Endothelial cell of umbilical vein (primary cell): ENCODE measurements at regions not wholly inside any gene's neighbourhood (a gene's known extent, or its start where the extent isn't known, plus 50 kb on each side); places are given as distances from the start of the nearest gene placed in this dataset.

Source experiments
- BruUV-seq: library from RNA; stranded (reverse); fragments of 400-500 nt; replicated peaks from 2 replicates; lab custom pipeline; 2021; lab: Mats Ljungman, UMichigan
- CTCF ChIA-PET: fragments of 300-600, 350-600 bp; sonication (Branson Sonifier 250); formaldehyde crosslinking; loops from one replicate; lab custom pipeline; 2021; ENCODE audit warnings: antibody characterized with exemption, inconsistent platforms; lab: Charles Lee
- POLR2A ChIA-PET: fragments of 300-600, 350-600 bp; sonication (Branson Sonifier 250); formaldehyde crosslinking; loops from one replicate; lab custom pipeline; 2021; ENCODE audit warnings: antibody characterized with exemption, inconsistent platforms; lab: Charles Lee
- DNase-seq: peaks from one replicate; pipeline ENCODE4 v3.0.0-alpha.2; 2011; ENCODE audit warnings: low read depth, low spot score
- FAIRE-seq: peaks from 2 replicates; lab custom pipeline; 2011; peaks lifted over from hg19 to GRCh38; lab: Jason Lieb, UNC
- H2AFZ ChIP-seq: 2 replicates; pipeline ENCODE4 v1.6.0; 2012; ENCODE audit warnings: low read depth, low read length, control low read depth, inconsistent platforms
- H3K27ac ChIP-seq: 2 replicates; pipeline ENCODE4 v1.5.1; 2011; ENCODE audit warnings: low read depth, mild to moderate bottlenecking, control low read depth, low read length, moderate library complexity; ENCODE audit not compliant: insufficient read depth
- H3K27me3 ChIP-seq, 2 experiments: 2 replicates each; pipeline versions ENCODE4 v1.6.0 to v1.6.1; 2011; ENCODE audit warnings: low read length in 2 of 2, mixed read lengths in 1 of 2; ENCODE audit not compliant: control insufficient read depth in 2 of 2, insufficient read depth in 2 of 2
- H3K36me3 ChIP-seq, 2 experiments: 2 replicates in 1 of 2; 3 replicates in 1 of 2; pipeline ENCODE4 v1.5.1; 2011; ENCODE audit warnings: low read length in 2 of 2, mild to moderate bottlenecking in 1 of 2, moderate library complexity in 1 of 2; ENCODE audit not compliant: control insufficient read depth in 2 of 2, insufficient read depth in 2 of 2; ENCODE audit errors: extremely low read depth in 1 of 2
- H3K4me1 ChIP-seq: 3 replicates; pipeline ENCODE4 v1.5.1; 2011; ENCODE audit warnings: mild to moderate bottlenecking, low read length; ENCODE audit not compliant: control insufficient read depth, insufficient read depth; ENCODE audit errors: extremely low read depth
- H3K4me2 ChIP-seq: 2 replicates; pipeline ENCODE4 v1.6.1; 2011; ENCODE audit warnings: low read length, control low read depth, mixed read lengths; ENCODE audit not compliant: insufficient read depth
- H3K4me3 ChIP-seq, 3 experiments: fragments of 200-600 bp in 1 of 3; sonication (generic), shearing (Covaris generic) in 1 of 3; replicated peaks in 1 of 3; 2 replicates each; pipeline ENCODE4 v1.5.1; 2011 to 2016; ENCODE audit warnings: control low read depth in 3 of 3, low read length in 3 of 3, mild to moderate bottlenecking in 2 of 3, inconsistent platforms in 1 of 3, low read depth in 1 of 3, moderate library complexity in 1 of 3; ENCODE audit not compliant: insufficient read depth in 1 of 3
- H3K79me2 ChIP-seq: 2 replicates; pipeline ENCODE4 v1.6.0; 2012; ENCODE audit warnings: low read length, inconsistent platforms; ENCODE audit not compliant: control insufficient read depth, insufficient read depth
- H3K9ac ChIP-seq: replicated peaks from 2 replicates; pipeline ENCODE3; 2011; ENCODE audit warnings: low read length, control low read depth; ENCODE audit not compliant: insufficient read depth; ENCODE audit errors: extremely low read depth
- H3K9me1 ChIP-seq: replicated peaks from 3 replicates; pipeline ENCODE4 v1.6.0; 2011; ENCODE audit warnings: mild to moderate bottlenecking, low read length; ENCODE audit not compliant: control insufficient read depth, insufficient read depth; ENCODE audit errors: extremely low read depth
- H3K9me3 ChIP-seq: replicated peaks from 2 replicates; pipeline ENCODE4 v1.5.1; 2012; ENCODE audit warnings: low read length, inconsistent platforms; ENCODE audit not compliant: control insufficient read depth, insufficient read depth
- H4K20me1 ChIP-seq: replicated peaks from 2 replicates; pipeline ENCODE3; 2011; ENCODE audit warnings: mild to moderate bottlenecking, low read length; ENCODE audit not compliant: control insufficient read depth, insufficient read depth; ENCODE audit errors: extremely low read depth
- EZH2 ChIP-seq: IDR thresholded peaks from 2 replicates; pipeline ENCODE4 v1.6.1; 2012; ENCODE audit warnings: borderline replicate concordance, low read depth, mild to moderate bottlenecking, moderate library complexity, low read length, inconsistent platforms; ENCODE audit not compliant: severe bottlenecking
- JUN ChIP-seq: IDR thresholded peaks from 2 replicates; pipeline ENCODE4 v1.6.1; 2011; ENCODE audit warnings: borderline replicate concordance, low read depth; ENCODE audit not compliant: insufficient read length, insufficient read depth
- POLR2A ChIP-seq: IDR thresholded peaks from 2 replicates; pipeline ENCODE4 v1.6.1; 2012; ENCODE audit warnings: low read depth, mild to moderate bottlenecking, control low read depth, low read length
- dilution Hi-C: fragments of 300-500 bp; cut with MboI; formaldehyde crosslinking; loops from one replicate; pipeline ENCODE4 v1.15.0; 2019; ENCODE audit warnings: low sequenced_read_pairs; ENCODE audit not compliant: extremely low pct_ligation_motif_present
- intact Hi-C: fragments of 100-400 bp; cut with micrococcal nuclease; formaldehyde crosslinking; loops from one replicate; pipeline ENCODE4 v1.10.0; 2022
- TF ChIP-seq, protein P1 (sequence below): IDR thresholded peaks from 2 replicates; pipeline ENCODE4 v1.6.1; 2011; ENCODE audit not compliant: insufficient read depth, insufficient read length

DNA sequence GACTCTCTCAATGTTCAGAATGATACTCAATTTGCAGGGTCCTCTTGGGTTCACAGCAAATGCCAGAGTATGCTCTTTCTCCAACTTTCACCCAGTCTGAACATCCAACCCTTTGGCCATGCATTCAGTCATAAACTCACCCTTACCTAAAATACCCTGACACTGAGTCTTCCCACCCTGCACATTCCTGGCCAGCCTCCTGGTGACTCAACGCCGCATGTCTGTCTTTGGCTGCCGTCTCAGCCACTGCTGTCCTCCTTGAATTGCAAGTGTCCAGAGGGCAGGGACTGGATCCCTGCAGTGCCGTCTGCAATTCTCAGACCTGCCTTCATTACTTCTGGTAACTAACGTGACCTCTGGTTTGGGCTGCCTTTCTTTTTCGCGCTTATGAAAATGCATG, 593.4 kb downstream of the QKI start:
- BruUV-seq = no TSS peak
- dilution Hi-C loops = no loop called here
- POLR2A ChIA-PET = no interaction called here

DNA sequence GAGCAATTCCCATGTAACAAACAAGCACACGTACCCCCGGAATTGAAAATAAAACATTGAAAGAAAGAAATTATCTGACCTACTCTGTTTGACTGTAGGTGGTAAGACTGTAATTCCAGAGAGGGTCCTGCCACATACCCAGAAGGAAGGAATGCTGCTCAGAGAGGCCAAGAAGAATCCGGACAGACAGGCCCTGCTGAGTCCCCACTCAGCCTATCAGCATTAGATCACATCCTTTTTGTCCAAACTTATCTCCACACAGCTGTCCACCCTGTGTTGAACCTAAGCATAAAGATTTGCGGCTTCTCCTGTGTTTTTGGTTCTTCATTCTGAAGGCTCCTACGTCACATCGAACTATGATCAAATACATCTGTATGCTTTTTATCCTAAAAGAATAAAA, 591.9 kb downstream of the QKI start:
- no peak overlapping the region for H3K27ac ChIP-seq
- FAIRE-seq (no peak), DNase-seq (no peak)
- H3K9me3 ChIP-seq = no peaks in the 10 kb centered on the region
- dilution Hi-C loops (no loop called here), intact Hi-C loops (no loop called here)
- no peak overlapping the region for H3K9ac ChIP-seq
- CTCF ChIA-PET = no interaction called here
- no peaks in the 10 kb centered on the region for H3K79me2 ChIP-seq
- TF ChIP-seq JUN (no peak), POLR2A (no peak)
- H2AFZ ChIP-seq = no peak overlapping the region
- H3K27me3 ChIP-seq = no peaks in the 10 kb centered on the region
- no peaks in the 10 kb centered on the region for H3K9me1 ChIP-seq
- H3K36me3 ChIP-seq = no peaks in the 10 kb centered on the region
- POLR2A ChIA-PET = no interaction called here
- no TSS peak for BruUV-seq
- no peak overlapping the region for H3K4me3 ChIP-seq
- H3K4me1 ChIP-seq = peaks cover 8% of the 10 kb centered on the region
- no peak overlapping the region for H3K4me2 ChIP-seq
- H4K20me1 ChIP-seq = no peaks in the 10 kb centered on the region

More for the DNA sequence above, 593.4 kb downstream of the QKI start:
- Histone ChIP-seq H3K4me3 (no peak overlapping the region), H3K4me2 (no peak overlapping the region), H3K4me1 (peaks cover 8% of the 10 kb centered on the region), H3K27ac (no peak overlapping the region), H3K36me3 (no peaks in the 10 kb centered on the region), H4K20me1 (no peaks in the 10 kb centered on the region), H3K9me3 (no peaks in the 10 kb centered on the region), H3K9ac (no peak overlapping the region), H3K79me2 (no peaks in the 10 kb centered on the region), H3K27me3 (no peaks in the 10 kb centered on the region), H2AFZ (no peak overlapping the region), H3K9me1 (no peaks in the 10 kb centered on the region)
- no peak for DNase-seq
- no peak for FAIRE-seq
- CTCF ChIA-PET = no interaction called here
- TF ChIP-seq, protein P1, sequence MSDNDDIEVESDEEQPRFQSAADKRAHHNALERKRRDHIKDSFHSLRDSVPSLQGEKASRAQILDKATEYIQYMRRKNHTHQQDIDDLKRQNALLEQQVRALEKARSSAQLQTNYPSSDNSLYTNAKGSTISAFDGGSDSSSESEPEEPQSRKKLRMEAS = no peak
- no peak for TF ChIP-seq EZH2
- intact Hi-C loops = no loop called here
